Fibroblast of lung (primary cell): ENCODE measurements at regions not wholly inside any gene's neighbourhood (a gene's known extent, or its start where the extent isn't known, plus 50 kb on each side); places are given as distances from the start of the nearest gene placed in this dataset.

Source experiments
- CTCF ChIP-seq, 2 donors: IDR thresholded peaks in 1 of 2; conservative IDR thresholded peaks in 1 of 2; 1 replicate in 1 of 2; 2 replicates in 1 of 2; pipeline ENCODE4 v1.5.1; 2011 to 2012; ENCODE audit warnings: low read length in 2 of 2, control low read depth in 1 of 2, inconsistent platforms in 1 of 2, low read depth in 1 of 2, mild to moderate bottlenecking in 1 of 2
- EZH2 ChIP-seq: IDR thresholded peaks from 2 replicates; pipeline ENCODE4 v1.5.1; 2012; ENCODE audit warnings: low read length, control low read depth, mild to moderate bottlenecking; ENCODE audit errors: missing control alignments

- TF ChIP-seq CTCF (conservative IDR thresholded peaks at IDR 0.05 in 1 of 2, IDR thresholded peaks at IDR 0.05 in 1 of 2; ENCODE audit: low read depth in 1 of 2, low read length in 2 of 2) (no peak), EZH2 (no peak)
These were observed 169.0 kb downstream of the AHR start for GRCh38 chr7:17467386-17467945.
